Activated CD4-positive, CD25-positive, alpha-beta regulatory T cell treated with anti-CD3 and anti-CD28 coated beads, Interleukin-2, amount 50 U/mL, for 16 hours (primary cell): ENCODE measurements at regions not wholly inside any gene's neighbourhood (a gene's known extent, or its start where the extent isn't known, plus 50 kb on each side); places are given as distances from the start of the nearest gene placed in this dataset.
"Not testable (repeated sequence)": the region's sequence is repeated elsewhere in the genome, so short reads cannot be mapped to it uniquely, and the experiment has no call there.

Experiments
- DNase-seq: peaks from one replicate; pipeline ENCODE4 v3.0.0-alpha.2; 2020; ENCODE audit warnings: low read depth, low spot score

GRCh38 chr4:20196476-20196875, 55.2 kb upstream of the SLIT2 start:
- DNase-seq = no peak

GRCh38 chr4:20195071-20195885, 56.4 kb upstream of the SLIT2 start:
- no peak for DNase-seq

GRCh38 chr4:20194123-20195013, 57.3 kb upstream of the SLIT2 start:
- DNase-seq = no peak

- no peak for DNase-seq
These were observed 58.4 kb upstream of the SLIT2 start for GRCh38 chr4:20193141-20193936.

- no peak for DNase-seq
These were observed 59.0 kb upstream of the SLIT2 start for GRCh38 chr4:20192736-20193135.

GRCh38 chr4:20185103-20185502, 66.6 kb upstream of the SLIT2 start:
- no peak for DNase-seq

- not testable (repeated sequence) for DNase-seq
These were observed 68.6 kb upstream of the SLIT2 start for GRCh38 chr4:20183131-20183530.

GRCh38 chr4:20181926-20182325, 69.8 kb upstream of the SLIT2 start:
- no peak for DNase-seq

GRCh38 chr4:20180509-20180908, 71.2 kb upstream of the SLIT2 start:
- no peak for DNase-seq

GRCh38 chr4:20178902-20179576, 72.7 kb upstream of the SLIT2 start:
- no peak for DNase-seq

GRCh38 chr4:20176881-20177280, 74.8 kb upstream of the SLIT2 start:
- no peak for DNase-seq

GRCh38 chr4:20172070-20172760, 79.5 kb upstream of the SLIT2 start:
- DNase-seq = no peak

GRCh38 chr4:20166544-20166943, 85.2 kb upstream of the SLIT2 start:
- no peak for DNase-seq

GRCh38 chr4:20159516-20159915, 92.2 kb upstream of the SLIT2 start:
- DNase-seq = no peak

GRCh38 chr4:20158195-20158594, 93.5 kb upstream of the SLIT2 start:
- no peak for DNase-seq

- no peak for DNase-seq
These were observed 100.3 kb upstream of the SLIT2 start for GRCh38 chr4:20151436-20151835.

GRCh38 chr4:20149143-20149542, 102.6 kb upstream of the SLIT2 start:
- DNase-seq = not testable (repeated sequence)

GRCh38 chr4:20137176-20137575, 114.5 kb upstream of the SLIT2 start:
- no peak for DNase-seq

GRCh38 chr4:20127626-20128025, 124.1 kb upstream of the SLIT2 start:
- no peak for DNase-seq

- no peak for DNase-seq
These were observed 124.8 kb upstream of the SLIT2 start for GRCh38 chr4:20126906-20127305.
